Liver (tissue), 3 donors: ENCODE measurements at regions not wholly inside any gene's neighbourhood (a gene's known extent, or its start where the extent isn't known, plus 50 kb on each side); places are given as distances from the start of the nearest gene placed in this dataset.

Source experiments
- ATF3 ChIP-seq: IDR thresholded peaks from 2 replicates; pipeline ENCODE4 v1.6.1; 2016; ENCODE audit warnings: antibody characterized with exemption
- CTCF ChIP-seq: fragments of 150-350 bp; IDR thresholded peaks from 2 replicates; pipeline ENCODE4 v1.5.1; 2017; ENCODE audit warnings: improper control_type of control experiment, low read depth, low read length; ENCODE audit not compliant: missing input control
- FOXA1 ChIP-seq: IDR thresholded peaks from 2 replicates; pipeline ENCODE4 v1.6.1; 2016; ENCODE audit warnings: antibody characterized with exemption
- HNF4A ChIP-seq, 2 donors: conservative IDR thresholded peaks; 2 replicates each; pipeline ENCODE4 v1.6.1; 2016; ENCODE audit warnings: antibody characterized with exemption in 2 of 2, mild to moderate bottlenecking in 2 of 2
- HNF4G ChIP-seq: IDR thresholded peaks from 2 replicates; pipeline ENCODE4 v1.6.1; 2016; ENCODE audit warnings: antibody characterized with exemption
- MAX ChIP-seq: IDR thresholded peaks from 2 replicates; pipeline ENCODE4 v1.6.1; 2016; ENCODE audit warnings: antibody characterized with exemption
- RAD21 ChIP-seq, 2 donors: IDR thresholded peaks; 2 replicates each; pipeline ENCODE4 v1.6.1; 2016; ENCODE audit warnings: antibody characterized with exemption in 2 of 2, mild to moderate bottlenecking in 2 of 2
- REST ChIP-seq: IDR thresholded peaks from 2 replicates; pipeline ENCODE4 v1.6.1; 2016; ENCODE audit warnings: antibody characterized with exemption, mild to moderate bottlenecking
- RXRA ChIP-seq, 2 donors: IDR thresholded peaks; 2 replicates each; pipeline ENCODE4 v1.6.1; 2017 to 2018; ENCODE audit warnings: antibody characterized with exemption in 2 of 2, mild to moderate bottlenecking in 1 of 2
- SP1 ChIP-seq: IDR thresholded peaks from 2 replicates; pipeline ENCODE4 v1.6.1; 2018; ENCODE audit warnings: antibody characterized with exemption, mild to moderate bottlenecking
- TAF1 ChIP-seq: conservative IDR thresholded peaks from 2 replicates; pipeline ENCODE4 v1.6.1; 2016; ENCODE audit warnings: antibody characterized with exemption, mild to moderate bottlenecking
- donor health status: healthy.
- donor health status: healthy.

- TF ChIP-seq CTCF (no peak), MAX (no peak), RAD21 (IDR thresholded peaks at IDR 0.05) (no peak), REST (no peak), SP1 (no peak), FOXA1 (no peak), RXRA (IDR thresholded peaks at IDR 0.05) (no peak), ATF3 (no peak), TAF1 (no peak), HNF4G (no peak), HNF4A (conservative IDR thresholded peaks at IDR 0.05) (no peak)
These were observed 241.7 kb upstream of the MAN1A1 start for GRCh38 chr6:119591235-119591634.
